OCI-LY7 (cell line): ENCODE measurements at regions not wholly inside any gene's neighbourhood (a gene's known extent, or its start where the extent isn't known, plus 50 kb on each side); places are given as distances from the start of the nearest gene placed in this dataset.

Source experiments
- BruUV-seq: library from RNA; stranded (reverse); fragments of 400-500 nt; replicated peaks from 2 replicates; lab custom pipeline; 2021; lab: Mats Ljungman, UMichigan
- CTCF ChIA-PET: fragments of 300-600 bp; sonication (Branson Sonifier 250); formaldehyde crosslinking; loops from one replicate; lab custom pipeline; 2022; ENCODE audit warnings: antibody characterized with exemption; ENCODE audit not compliant: unreplicated experiment; lab: Charles Lee
- POLR2A ChIA-PET: fragments of 300-600 bp; sonication (Branson Sonifier 250); formaldehyde crosslinking; loops from one replicate; lab custom pipeline; 2022; ENCODE audit warnings: antibody characterized with exemption; lab: Charles Lee
- DNase-seq: peaks from one replicate; pipeline ENCODE4 v3.0.0-alpha.2; 2015; ENCODE audit warnings: low spot score
- H2AFZ ChIP-seq: fragments of 200-600 bp; sonication (generic), shearing (Covaris generic); 2 replicates; pipeline ENCODE4 v1.6.1; 2014; ENCODE audit warnings: mild to moderate bottlenecking, antibody characterized with exemption, low read length, moderate library complexity
- H3K27ac ChIP-seq: fragments of 200-600 bp; sonication (generic); 2 replicates; pipeline ENCODE4 v1.5.1; 2014; ENCODE audit warnings: mixed run types, low read depth, mild to moderate bottlenecking, moderate library complexity, low read length, inconsistent platforms; ENCODE audit not compliant: poor library complexity, severe bottlenecking
- H3K36me3 ChIP-seq: fragments of 200-600 bp; sonication (generic); 2 replicates; pipeline ENCODE4 v1.6.1; 2014; ENCODE audit warnings: mild to moderate bottlenecking, antibody characterized with exemption, low read length, moderate library complexity, mixed read lengths; ENCODE audit not compliant: insufficient read depth
- H3K4me1 ChIP-seq: fragments of 200-600 bp; sonication (generic); 2 replicates; pipeline ENCODE4 v1.5.1; 2014; ENCODE audit warnings: mild to moderate bottlenecking, low read length; ENCODE audit not compliant: insufficient read depth, poor library complexity, severe bottlenecking
- H3K4me2 ChIP-seq: fragments of 200-600 bp; sonication (generic); 2 replicates; pipeline ENCODE4 v1.6.1; 2014; ENCODE audit warnings: mild to moderate bottlenecking, low read length
- H3K4me3 ChIP-seq: fragments of 200-600 bp; sonication (generic); 2 replicates; pipeline ENCODE4 v1.5.1; 2014; ENCODE audit warnings: mild to moderate bottlenecking, low read depth, low read length; ENCODE audit not compliant: poor library complexity, severe bottlenecking
- H3K79me2 ChIP-seq: fragments of 200-600 bp; sonication (generic); 2 replicates; pipeline ENCODE4 v1.6.1; 2016; ENCODE audit warnings: low read depth, mild to moderate bottlenecking, low read length, moderate library complexity, mixed read lengths; ENCODE audit not compliant: insufficient read depth
- H3K9me2 ChIP-seq: fragments of 200-600 bp; sonication (generic); 2 replicates; pipeline ENCODE4 v1.6.1; 2016; ENCODE audit warnings: mild to moderate bottlenecking, low read length, mixed read lengths; ENCODE audit not compliant: insufficient read depth
- H3K9me3 ChIP-seq: fragments of 200-600 bp; sonication (generic); 2 replicates; pipeline ENCODE4 v1.6.1; 2014; ENCODE audit warnings: mild to moderate bottlenecking, mixed run types, low read length, mixed read lengths
- H4K20me1 ChIP-seq: fragments of 200-600 bp; sonication (generic); 2 replicates; pipeline ENCODE4 v1.6.1; 2014; ENCODE audit warnings: mild to moderate bottlenecking, antibody characterized with exemption, low read length, moderate library complexity, mixed read lengths; ENCODE audit not compliant: insufficient read depth
- EZH2phosphoT487 ChIP-seq: fragments of 200-600 bp; sonication (generic); IDR thresholded peaks from 2 replicates; pipeline ENCODE4 v1.6.1; 2018; ENCODE audit warnings: low read depth, borderline replicate concordance, mild to moderate bottlenecking, mixed run types, antibody characterized with exemption, low read length, moderate library complexity, mixed read lengths
- intact Hi-C: fragments of 100-400 bp; cut with micrococcal nuclease; formaldehyde crosslinking; loops from one replicate; pipeline ENCODE4 v1.10.0; 2022; ENCODE audit not compliant: unreplicated experiment
- TF ChIP-seq, protein P1 (sequence below): fragments of 200-600 bp; sonication (generic); conservative IDR thresholded peaks from 2 replicates; pipeline ENCODE4 v1.5.1; 2014; ENCODE audit warnings: mild to moderate bottlenecking, antibody characterized with exemption, low read length, moderate library complexity, mixed read lengths

DNA sequence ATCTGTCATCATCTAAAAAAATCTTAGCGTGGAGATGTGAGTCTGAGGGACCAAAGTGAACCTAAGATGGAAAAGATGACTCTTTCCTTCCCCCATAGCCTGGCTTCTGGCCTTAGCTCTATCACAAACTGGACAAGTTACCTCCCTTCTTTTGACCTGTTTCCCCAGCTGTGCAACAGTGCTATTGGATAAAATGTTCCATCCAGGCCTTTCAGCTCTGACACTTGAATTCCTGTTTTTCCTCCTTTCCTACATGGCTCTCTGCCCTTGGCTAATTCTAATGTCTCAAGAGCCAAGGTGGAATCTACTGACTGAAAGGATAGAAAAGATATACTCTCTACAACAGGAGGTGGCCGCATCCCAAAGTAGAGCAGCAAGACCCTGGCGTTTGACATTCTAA, 84.5 kb upstream of the ARHGEF9 start:
- ChIA-PET CTCF (no interaction called here), POLR2A (no interaction called here)
- Histone ChIP-seq H3K79me2 (no peaks in the 10 kb centered on the region), H4K20me1 (no peaks in the 10 kb centered on the region), H3K4me2 (no peak overlapping the region), H3K36me3 (no peaks in the 10 kb centered on the region), H2AFZ (no peak overlapping the region), H3K4me3 (no peak overlapping the region), H3K4me1 (no peaks in the 10 kb centered on the region), H3K27ac (no peak overlapping the region), H3K9me3 (no peaks in the 10 kb centered on the region), H3K9me2 (no peaks in the 10 kb centered on the region)
- BruUV-seq = no TSS peak
- TF ChIP-seq, protein P1, sequence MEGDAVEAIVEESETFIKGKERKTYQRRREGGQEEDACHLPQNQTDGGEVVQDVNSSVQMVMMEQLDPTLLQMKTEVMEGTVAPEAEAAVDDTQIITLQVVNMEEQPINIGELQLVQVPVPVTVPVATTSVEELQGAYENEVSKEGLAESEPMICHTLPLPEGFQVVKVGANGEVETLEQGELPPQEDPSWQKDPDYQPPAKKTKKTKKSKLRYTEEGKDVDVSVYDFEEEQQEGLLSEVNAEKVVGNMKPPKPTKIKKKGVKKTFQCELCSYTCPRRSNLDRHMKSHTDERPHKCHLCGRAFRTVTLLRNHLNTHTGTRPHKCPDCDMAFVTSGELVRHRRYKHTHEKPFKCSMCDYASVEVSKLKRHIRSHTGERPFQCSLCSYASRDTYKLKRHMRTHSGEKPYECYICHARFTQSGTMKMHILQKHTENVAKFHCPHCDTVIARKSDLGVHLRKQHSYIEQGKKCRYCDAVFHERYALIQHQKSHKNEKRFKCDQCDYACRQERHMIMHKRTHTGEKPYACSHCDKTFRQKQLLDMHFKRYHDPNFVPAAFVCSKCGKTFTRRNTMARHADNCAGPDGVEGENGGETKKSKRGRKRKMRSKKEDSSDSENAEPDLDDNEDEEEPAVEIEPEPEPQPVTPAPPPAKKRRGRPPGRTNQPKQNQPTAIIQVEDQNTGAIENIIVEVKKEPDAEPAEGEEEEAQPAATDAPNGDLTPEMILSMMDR = no peak
- TF ChIP-seq EZH2phosphoT487 = no peak
- no peak for DNase-seq
- intact Hi-C loops = no loop called here

DNA sequence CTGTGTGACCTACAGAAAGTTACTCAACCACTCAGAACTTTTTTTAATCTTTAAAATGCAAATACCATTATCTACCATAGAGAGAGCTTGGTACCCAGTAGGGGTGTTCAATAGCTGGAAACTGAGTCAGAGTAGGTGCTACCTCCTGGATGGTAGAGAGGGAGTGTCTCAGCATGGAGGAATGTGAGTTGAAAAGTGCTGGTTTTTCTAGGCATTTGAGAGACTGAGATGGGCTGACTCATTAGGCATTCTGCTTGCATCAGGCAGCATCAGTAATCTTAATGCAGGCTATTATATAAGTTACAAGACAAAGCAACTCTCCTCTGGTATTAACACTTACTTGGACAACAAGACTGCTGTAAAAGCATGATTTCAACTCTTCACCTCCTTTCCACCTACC, 70.9 kb upstream of the ARHGEF9 start:
- Histone ChIP-seq H3K4me1 (no peaks in the 10 kb centered on the region), H3K9me2 (no peaks in the 10 kb centered on the region), H3K4me3 (no peak overlapping the region), H3K4me2 (no peak overlapping the region), H4K20me1 (no peaks in the 10 kb centered on the region), H3K36me3 (no peaks in the 10 kb centered on the region), H3K79me2 (no peaks in the 10 kb centered on the region), H3K27ac (no peak overlapping the region), H3K9me3 (no peaks in the 10 kb centered on the region), H2AFZ (no peak overlapping the region)
- intact Hi-C loops = no loop called here
- ChIA-PET POLR2A (interaction anchor here (0.5 kb wide), 1 partner anchor 27 kb away, joined by 5 read pairs; no protein-coding TSS in a partner anchor), CTCF (no interaction called here)
- BruUV-seq = no TSS peak
- no peak for DNase-seq
- TF ChIP-seq, protein P1 = no peak
- TF ChIP-seq EZH2phosphoT487 = no peak

DNA sequence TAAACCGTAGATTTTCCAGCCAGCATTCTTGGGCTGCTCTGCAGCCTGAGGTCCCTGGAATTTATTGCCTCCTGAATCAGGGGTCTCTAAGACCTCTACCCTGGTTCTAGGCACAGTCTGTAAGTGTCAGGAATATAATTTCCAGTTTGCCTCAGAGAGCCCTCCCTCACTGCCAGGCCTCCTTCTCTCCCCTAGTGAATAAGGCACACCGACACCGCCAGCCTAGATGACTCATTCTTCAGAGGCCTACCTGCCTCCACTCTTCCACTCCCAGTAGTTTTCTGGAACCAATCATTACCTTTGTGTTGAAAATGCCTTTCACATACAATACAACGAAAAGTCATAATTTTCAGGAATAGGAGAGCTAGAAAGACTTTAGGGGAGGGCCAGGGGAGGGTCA, 50.3 kb upstream of the ARHGEF9 start:
- DNase-seq = no peak
- intact Hi-C loops = no loop called here
- H3K36me3 ChIP-seq = no peaks in the 10 kb centered on the region
- no peak overlapping the region for H3K4me3 ChIP-seq
- H3K9me2 ChIP-seq = no peaks in the 10 kb centered on the region
- H3K9me3 ChIP-seq = no peaks in the 10 kb centered on the region
- no peak overlapping the region for H2AFZ ChIP-seq
- H4K20me1 ChIP-seq = no peaks in the 10 kb centered on the region
- no TSS peak for BruUV-seq
- no peak overlapping the region for H3K27ac ChIP-seq
- TF ChIP-seq EZH2phosphoT487 = no peak
- TF ChIP-seq, protein P1 = no peak
- ChIA-PET POLR2A (no interaction called here), CTCF (no interaction called here)
- no peaks in the 10 kb centered on the region for H3K4me1 ChIP-seq
- no peak overlapping the region for H3K4me2 ChIP-seq
- no peaks in the 10 kb centered on the region for H3K79me2 ChIP-seq
